Endothelial cell of umbilical vein (primary cell): ENCODE measurements at regions not wholly inside any gene's neighbourhood (a gene's known extent, or its start where the extent isn't known, plus 50 kb on each side); places are given as distances from the start of the nearest gene placed in this dataset. TPM values are rescaled to one million over a fixed set of nuclear protein-coding genes. Genes with fewer than 3 reads are reported as not detected.

Experiments
- BruUV-seq: library from RNA; stranded (reverse); fragments of 400-500 nt; replicated peaks from 2 replicates; lab custom pipeline; 2021; lab: Mats Ljungman, UMichigan
- CTCF ChIA-PET: fragments of 300-600, 350-600 bp; sonication (Branson Sonifier 250); formaldehyde crosslinking; loops from one replicate; lab custom pipeline; 2021; ENCODE audit warnings: antibody characterized with exemption, inconsistent platforms; lab: Charles Lee
- POLR2A ChIA-PET: fragments of 300-600, 350-600 bp; sonication (Branson Sonifier 250); formaldehyde crosslinking; loops from one replicate; lab custom pipeline; 2021; ENCODE audit warnings: antibody characterized with exemption, inconsistent platforms; lab: Charles Lee
- DNase-seq: peaks from one replicate; pipeline ENCODE4 v3.0.0-alpha.2; 2011; ENCODE audit warnings: low read depth, low spot score
- FAIRE-seq: peaks from 2 replicates; lab custom pipeline; 2011; peaks lifted over from hg19 to GRCh38; lab: Jason Lieb, UNC
- H2AFZ ChIP-seq: 2 replicates; pipeline ENCODE4 v1.6.0; 2012; ENCODE audit warnings: low read depth, low read length, control low read depth, inconsistent platforms
- H3K27ac ChIP-seq: 2 replicates; pipeline ENCODE4 v1.5.1; 2011; ENCODE audit warnings: low read depth, mild to moderate bottlenecking, control low read depth, low read length, moderate library complexity; ENCODE audit not compliant: insufficient read depth
- H3K27me3 ChIP-seq, 2 experiments: 2 replicates each; pipeline versions ENCODE4 v1.6.0 to v1.6.1; 2011; ENCODE audit warnings: low read length in 2 of 2, mixed read lengths in 1 of 2; ENCODE audit not compliant: control insufficient read depth in 2 of 2, insufficient read depth in 2 of 2
- H3K36me3 ChIP-seq, 2 experiments: 2 replicates in 1 of 2; 3 replicates in 1 of 2; pipeline ENCODE4 v1.5.1; 2011; ENCODE audit warnings: low read length in 2 of 2, mild to moderate bottlenecking in 1 of 2, moderate library complexity in 1 of 2; ENCODE audit not compliant: control insufficient read depth in 2 of 2, insufficient read depth in 2 of 2; ENCODE audit errors: extremely low read depth in 1 of 2
- H3K4me1 ChIP-seq: 3 replicates; pipeline ENCODE4 v1.5.1; 2011; ENCODE audit warnings: mild to moderate bottlenecking, low read length; ENCODE audit not compliant: control insufficient read depth, insufficient read depth; ENCODE audit errors: extremely low read depth
- H3K4me2 ChIP-seq: 2 replicates; pipeline ENCODE4 v1.6.1; 2011; ENCODE audit warnings: low read length, control low read depth, mixed read lengths; ENCODE audit not compliant: insufficient read depth
- H3K4me3 ChIP-seq, 3 experiments: fragments of 200-600 bp in 1 of 3; sonication (generic), shearing (Covaris generic) in 1 of 3; replicated peaks in 1 of 3; 2 replicates each; pipeline ENCODE4 v1.5.1; 2011 to 2016; ENCODE audit warnings: control low read depth in 3 of 3, low read length in 3 of 3, mild to moderate bottlenecking in 2 of 3, inconsistent platforms in 1 of 3, low read depth in 1 of 3, moderate library complexity in 1 of 3; ENCODE audit not compliant: insufficient read depth in 1 of 3
- H3K79me2 ChIP-seq: 2 replicates; pipeline ENCODE4 v1.6.0; 2012; ENCODE audit warnings: low read length, inconsistent platforms; ENCODE audit not compliant: control insufficient read depth, insufficient read depth
- H3K9ac ChIP-seq: replicated peaks from 2 replicates; pipeline ENCODE3; 2011; ENCODE audit warnings: low read length, control low read depth; ENCODE audit not compliant: insufficient read depth; ENCODE audit errors: extremely low read depth
- H3K9me1 ChIP-seq: replicated peaks from 3 replicates; pipeline ENCODE4 v1.6.0; 2011; ENCODE audit warnings: mild to moderate bottlenecking, low read length; ENCODE audit not compliant: control insufficient read depth, insufficient read depth; ENCODE audit errors: extremely low read depth
- H3K9me3 ChIP-seq: replicated peaks from 2 replicates; pipeline ENCODE4 v1.5.1; 2012; ENCODE audit warnings: low read length, inconsistent platforms; ENCODE audit not compliant: control insufficient read depth, insufficient read depth
- H4K20me1 ChIP-seq: replicated peaks from 2 replicates; pipeline ENCODE3; 2011; ENCODE audit warnings: mild to moderate bottlenecking, low read length; ENCODE audit not compliant: control insufficient read depth, insufficient read depth; ENCODE audit errors: extremely low read depth
- EZH2 ChIP-seq: IDR thresholded peaks from 2 replicates; pipeline ENCODE4 v1.6.1; 2012; ENCODE audit warnings: borderline replicate concordance, low read depth, mild to moderate bottlenecking, moderate library complexity, low read length, inconsistent platforms; ENCODE audit not compliant: severe bottlenecking
- FOS ChIP-seq: IDR thresholded peaks from 2 replicates; pipeline ENCODE4 v1.6.1; 2011; ENCODE audit warnings: mild to moderate bottlenecking, low read length, moderate library complexity, borderline replicate concordance; ENCODE audit not compliant: insufficient read depth
- JUN ChIP-seq: IDR thresholded peaks from 2 replicates; pipeline ENCODE4 v1.6.1; 2011; ENCODE audit warnings: borderline replicate concordance, low read depth; ENCODE audit not compliant: insufficient read length, insufficient read depth
- POLR2A ChIP-seq: IDR thresholded peaks from 2 replicates; pipeline ENCODE4 v1.6.1; 2012; ENCODE audit warnings: low read depth, mild to moderate bottlenecking, control low read depth, low read length
- dilution Hi-C: fragments of 300-500 bp; cut with MboI; formaldehyde crosslinking; loops from one replicate; pipeline ENCODE4 v1.15.0; 2019; ENCODE audit warnings: low sequenced_read_pairs; ENCODE audit not compliant: extremely low pct_ligation_motif_present
- intact Hi-C: fragments of 100-400 bp; cut with micrococcal nuclease; formaldehyde crosslinking; loops from one replicate; pipeline ENCODE4 v1.10.0; 2022
- microRNA-seq: library from miRNA; unstranded; fragments of <30 nt; microRNA quantifications from one replicate; pipeline ENCODE4 v1.2.0, GENCODE V29; 2021; ENCODE audit warnings: borderline number of aligned reads, borderline replicate concordance
- small RNA-seq: library from RNA; depleted of rRNA; stranded (forward); fragments of <200 nt; gene quantifications from one replicate; pipeline ENCODE3, GENCODE V24; 2012; ENCODE audit warnings: low replicate concordance, low read depth; ENCODE audit not compliant: insufficient read depth, insufficient read length

DNA sequence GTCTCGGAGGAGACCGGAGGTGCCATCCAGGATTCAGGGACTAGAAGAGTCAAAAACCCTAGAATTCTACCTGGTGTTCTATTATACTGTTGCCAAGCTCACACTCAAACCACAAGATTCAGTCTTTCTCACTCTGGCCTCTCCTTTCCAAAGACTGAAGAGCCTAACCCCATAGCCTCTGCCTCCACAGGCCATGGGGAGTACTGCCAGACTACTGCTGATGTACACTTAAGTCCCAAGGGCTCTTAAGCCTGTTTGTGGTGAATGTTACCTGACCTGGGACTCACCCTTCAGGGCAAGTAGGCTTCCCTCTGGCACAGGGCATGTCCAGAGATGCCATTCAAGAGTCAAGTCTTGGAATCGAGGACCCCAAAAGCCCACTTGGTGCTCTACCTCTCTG lies 58.9 kb upstream of the IRS4 start:
- dilution Hi-C loops: no loop called here
- intact Hi-C loops: no loop called here
- no peak for DNase-seq
- Histone ChIP-seq H3K79me2 (no peaks in the 10 kb centered on the region), H3K36me3 (no peaks in the 10 kb centered on the region), H3K9me3 (no peaks in the 10 kb centered on the region), H3K9me1 (no peaks in the 10 kb centered on the region), H4K20me1 (no peaks in the 10 kb centered on the region), H3K27ac (no peak overlapping the region), H2AFZ (no peak overlapping the region), H3K4me2 (no peak overlapping the region), H3K4me3 (no peak overlapping the region), H3K4me1 (no peaks in the 10 kb centered on the region), H3K9ac (no peak overlapping the region), H3K27me3 (no peaks in the 10 kb centered on the region)
- BruUV-seq: no TSS peak
- TF ChIP-seq EZH2 (no peak), POLR2A (no peak), FOS (no peak), JUN (no peak)
- ChIA-PET CTCF (no interaction called here), POLR2A (no interaction called here)
- FAIRE-seq: no peak

Small RNA genes in the stretch of these regions (microRNA-seq; reads per million reads assigned to microRNA genes)
- gene MIR6087: not detected

Small RNA genes in the stretch of these regions (small RNA-seq; reads per million reads assigned to genes)
- gene MIR6087 (not detected), gene RNU6-309P (not detected)
